ENCODE measurements at regions not wholly inside any gene's neighbourhood (a gene's known extent, or its start where the extent isn't known, plus 50 kb on each side); places are given as distances from the start of the nearest gene placed in this dataset.

DNA sequence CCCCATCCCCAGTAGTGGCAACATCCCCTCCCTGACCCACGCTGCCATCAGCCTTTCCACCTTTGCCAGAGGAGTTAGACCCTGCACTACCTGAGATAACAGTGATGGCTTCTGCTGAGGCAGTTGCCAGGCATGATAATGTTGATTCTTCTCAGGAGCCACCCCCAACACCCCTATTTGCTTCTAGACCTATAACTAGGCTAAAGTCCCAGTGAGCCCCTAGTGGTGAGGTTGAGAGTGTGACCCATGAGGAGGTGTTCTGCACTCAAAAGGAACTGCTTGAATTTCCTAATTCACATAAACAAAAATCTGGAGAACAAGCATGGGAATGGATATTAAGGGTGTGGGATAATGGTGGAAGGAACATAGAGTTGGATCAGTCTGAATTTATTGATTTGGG lies 159.6 kb upstream of the COL11A1 start:
- no peak for TF ChIP-seq EZH2 (IDR thresholded peaks at IDR 0.05; ENCODE audit: borderline replicate concordance, control insufficient read depth, low read depth, low read length)
- TF ChIP-seq, protein P1, sequence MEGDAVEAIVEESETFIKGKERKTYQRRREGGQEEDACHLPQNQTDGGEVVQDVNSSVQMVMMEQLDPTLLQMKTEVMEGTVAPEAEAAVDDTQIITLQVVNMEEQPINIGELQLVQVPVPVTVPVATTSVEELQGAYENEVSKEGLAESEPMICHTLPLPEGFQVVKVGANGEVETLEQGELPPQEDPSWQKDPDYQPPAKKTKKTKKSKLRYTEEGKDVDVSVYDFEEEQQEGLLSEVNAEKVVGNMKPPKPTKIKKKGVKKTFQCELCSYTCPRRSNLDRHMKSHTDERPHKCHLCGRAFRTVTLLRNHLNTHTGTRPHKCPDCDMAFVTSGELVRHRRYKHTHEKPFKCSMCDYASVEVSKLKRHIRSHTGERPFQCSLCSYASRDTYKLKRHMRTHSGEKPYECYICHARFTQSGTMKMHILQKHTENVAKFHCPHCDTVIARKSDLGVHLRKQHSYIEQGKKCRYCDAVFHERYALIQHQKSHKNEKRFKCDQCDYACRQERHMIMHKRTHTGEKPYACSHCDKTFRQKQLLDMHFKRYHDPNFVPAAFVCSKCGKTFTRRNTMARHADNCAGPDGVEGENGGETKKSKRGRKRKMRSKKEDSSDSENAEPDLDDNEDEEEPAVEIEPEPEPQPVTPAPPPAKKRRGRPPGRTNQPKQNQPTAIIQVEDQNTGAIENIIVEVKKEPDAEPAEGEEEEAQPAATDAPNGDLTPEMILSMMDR (IDR thresholded peaks at IDR 0.05 in 2 of 3, conservative IDR thresholded peaks at IDR 0.05 in 1 of 3; ENCODE audit: control insufficient read depth in 2 of 3, extremely low read depth in 1 of 3, insufficient read depth in 1 of 3, low read depth in 3 of 3, low read length in 3 of 3): peak in 2 of 3 experiments; percentile 22 to 26; a peak in 2 of 6 replicates
- TF ChIP-seq, protein P2, sequence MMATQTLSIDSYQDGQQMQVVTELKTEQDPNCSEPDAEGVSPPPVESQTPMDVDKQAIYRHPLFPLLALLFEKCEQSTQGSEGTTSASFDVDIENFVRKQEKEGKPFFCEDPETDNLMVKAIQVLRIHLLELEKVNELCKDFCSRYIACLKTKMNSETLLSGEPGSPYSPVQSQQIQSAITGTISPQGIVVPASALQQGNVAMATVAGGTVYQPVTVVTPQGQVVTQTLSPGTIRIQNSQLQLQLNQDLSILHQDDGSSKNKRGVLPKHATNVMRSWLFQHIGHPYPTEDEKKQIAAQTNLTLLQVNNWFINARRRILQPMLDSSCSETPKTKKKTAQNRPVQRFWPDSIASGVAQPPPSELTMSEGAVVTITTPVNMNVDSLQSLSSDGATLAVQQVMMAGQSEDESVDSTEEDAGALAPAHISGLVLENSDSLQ (IDR thresholded peaks at IDR 0.05): no peak
- TF ChIP-seq SMAD1 (IDR thresholded peaks at IDR 0.05; ENCODE audit: low read depth, partially characterized antibody): no peak
- no peak for TF ChIP-seq BMI1 (IDR thresholded peaks at IDR 0.05; ENCODE audit: borderline replicate concordance)
- no peak for TF ChIP-seq TCF12 (IDR thresholded peaks at IDR 0.05; ENCODE audit: low read depth, low read length)
- no peak for TF ChIP-seq CHD1 (IDR thresholded peaks at IDR 0.05; ENCODE audit: low read depth, low read length)
- TF ChIP-seq RFX5 (IDR thresholded peaks at IDR 0.05; ENCODE audit: low read depth, low read length): no peak
- no peak for TF ChIP-seq FOS (IDR thresholded peaks at IDR 0.05; ENCODE audit: borderline replicate concordance, extremely low read depth, insufficient read length)
